ENCODE measurements at regions not wholly inside any gene's neighbourhood (a gene's known extent, or its start where the extent isn't known, plus 50 kb on each side); places are given as distances from the start of the nearest gene placed in this dataset.
"Not testable (repeated sequence)": the region's sequence is repeated elsewhere in the genome, so short reads cannot be mapped to it uniquely, and the experiment has no call there.

- CTCF ChIA-PET: interaction anchor here (0.6 kb wide), 1 partner anchor 71 kb away, joined by 3 read pairs; no protein-coding TSS in a partner anchor
- no peak overlapping the region for H3K4me3 ChIP-seq (ENCODE audit: low read depth, low read length)
- H3K36me3 ChIP-seq (ENCODE audit: control insufficient read depth in 2 of 2, insufficient read depth in 1 of 2, low read length in 2 of 2): no peaks in the 10 kb centered on the region
- H3K4me1 ChIP-seq (ENCODE audit: control insufficient read depth, insufficient read depth, low read length): no peaks in the 10 kb centered on the region
- POLR2A ChIA-PET: no interaction called here
- TF ChIP-seq ZNF660 (tag by site-specific recombination; IDR thresholded peaks at IDR 0.05) (no peak), ZNF169 (tag by site-specific recombination; IDR thresholded peaks at IDR 0.05) (no peak), ZNF629 (tag by site-specific recombination; IDR thresholded peaks at IDR 0.05) (no peak), ZNF843 (tag by site-specific recombination; IDR thresholded peaks at IDR 0.05) (no peak), RBAK (tag by site-specific recombination; IDR thresholded peaks at IDR 0.05) (no peak), SCRT1 (tag by site-specific recombination; IDR thresholded peaks at IDR 0.05; ENCODE audit: borderline replicate concordance) (no peak)
- H3K27ac ChIP-seq (ENCODE audit: extremely low read depth, low read depth, low read length): no peak overlapping the region
- no peaks in the 10 kb centered on the region for H3K9me3 ChIP-seq (ENCODE audit: control insufficient read depth, insufficient read depth, low read depth, low read length)
Measured at GRCh38 chr11:71171576-71171975, 80.8 kb downstream of the SHANK2 start.

GRCh38 chr11:71170624-71171423 is 81.6 kb downstream of the SHANK2 start:
- no peaks in the 10 kb centered on the region for H3K36me3 ChIP-seq (ENCODE audit: control insufficient read depth in 2 of 2, insufficient read depth in 1 of 2, low read length in 2 of 2)
- ChIA-PET CTCF (no interaction called here), POLR2A (no interaction called here)
- H3K4me3 ChIP-seq (ENCODE audit: low read depth, low read length): no peak overlapping the region
- H3K9me3 ChIP-seq (ENCODE audit: control insufficient read depth, insufficient read depth, low read depth, low read length): no peaks in the 10 kb centered on the region
- H3K4me1 ChIP-seq (ENCODE audit: control insufficient read depth, insufficient read depth, low read length): no peaks in the 10 kb centered on the region
- TF ChIP-seq ZBTB26 (tag by site-specific recombination; optimal IDR thresholded peaks at IDR 0.05) (no peak), ZNF138 (tag by site-specific recombination; IDR thresholded peaks at IDR 0.05; ENCODE audit: borderline replicate concordance) (no peak), CTCF (tag by site-specific recombination; IDR thresholded peaks at IDR 0.05) (no peak), ZNF571 (tag by site-specific recombination; IDR thresholded peaks at IDR 0.05) (no peak), ZNF211 (tag by site-specific recombination; IDR thresholded peaks at IDR 0.05; ENCODE audit: low read depth) (no peak)
- no peak overlapping the region for H3K27ac ChIP-seq (ENCODE audit: extremely low read depth, low read depth, low read length)

- Histone ChIP-seq H3K4me1 (ENCODE audit: control insufficient read depth, insufficient read depth, low read length) (no peaks in the 10 kb centered on the region), H3K27ac (ENCODE audit: extremely low read depth, low read depth, low read length) (no peak overlapping the region), H3K9me3 (ENCODE audit: control insufficient read depth, insufficient read depth, low read depth, low read length) (no peaks in the 10 kb centered on the region), H3K4me3 (ENCODE audit: low read depth, low read length) (no peak overlapping the region), H3K36me3 (ENCODE audit: control insufficient read depth in 2 of 2, insufficient read depth in 1 of 2, low read length in 2 of 2) (no peaks in the 10 kb centered on the region)
- TF ChIP-seq ZBTB11 (tag by site-specific recombination; conservative IDR thresholded peaks at IDR 0.05; ENCODE audit: low read depth) (no peak), ZNF202 (tag by site-specific recombination; IDR thresholded peaks at IDR 0.05; ENCODE audit: borderline replicate concordance) (no peak)
- ChIA-PET CTCF (interaction anchor here (0.6 kb wide), 1 partner anchor 718 kb away, joined by 5 read pairs; no protein-coding TSS in a partner anchor), POLR2A (no interaction called here)
Measured at GRCh38 chr11:71169313-71169712, 83.1 kb downstream of the SHANK2 start.

GRCh38 chr11:71167814-71168213 is 84.6 kb downstream of the SHANK2 start:
- H3K4me1 ChIP-seq (ENCODE audit: control insufficient read depth, insufficient read depth, low read length); H3K9me3 ChIP-seq (ENCODE audit: control insufficient read depth, insufficient read depth, low read depth, low read length); POLR2A ChIA-PET; CTCF ChIA-PET; H3K27ac ChIP-seq (ENCODE audit: extremely low read depth, low read depth, low read length); H3K4me3 ChIP-seq (ENCODE audit: low read depth, low read length); H3K36me3 ChIP-seq (ENCODE audit: control insufficient read depth in 2 of 2, insufficient read depth in 1 of 2, low read length in 2 of 2): not testable (repeated sequence)

Data from HEK293 (cell line).